Central memory CD8-positive, alpha-beta T cell (primary cell): ENCODE measurements at regions not wholly inside any gene's neighbourhood (a gene's known extent, or its start where the extent isn't known, plus 50 kb on each side); places are given as distances from the start of the nearest gene placed in this dataset.

ENCODE experiments used
- ATAC-seq: fragments of 150-1000 bp; cut with Tn5 transposase; replicated peaks from 2 replicates; pipeline ENCODE4 v1.10.0; 2022; ENCODE audit warnings: mild to moderate bottlenecking, moderate FRiP score, moderate number of reproducible peaks; ENCODE audit not compliant: poor library complexity, severe bottlenecking; ENCODE audit errors: extremely low read depth
- DNase-seq, 2 donors: peaks; one replicate each; pipeline ENCODE4 v3.0.0; 2021; ENCODE audit warnings: low spot score in 2 of 2
- H3K27ac Mint-ChIP-seq: one replicate; pipeline ENCODE4 v1.8.0; 2022; ENCODE audit warnings: low read depth, mild to moderate bottlenecking, moderate library complexity, mixed read lengths
- H3K27me3 Mint-ChIP-seq: one replicate; pipeline ENCODE4 v1.8.0; 2022; ENCODE audit warnings: mixed read lengths
- H3K36me3 Mint-ChIP-seq: one replicate; pipeline ENCODE4 v1.8.0; 2022; ENCODE audit warnings: mild to moderate bottlenecking, moderate library complexity, mixed read lengths; ENCODE audit not compliant: insufficient read depth
- H3K4me1 Mint-ChIP-seq: one replicate; pipeline ENCODE4 v1.8.0; 2022; ENCODE audit warnings: mixed read lengths
- H3K4me3 Mint-ChIP-seq: one replicate; pipeline ENCODE4 v1.8.0; 2022; ENCODE audit warnings: mild to moderate bottlenecking, moderate library complexity, mixed read lengths
- H3K9me3 Mint-ChIP-seq: one replicate; pipeline ENCODE4 v1.8.0; 2022; ENCODE audit warnings: mixed read lengths

DNA sequence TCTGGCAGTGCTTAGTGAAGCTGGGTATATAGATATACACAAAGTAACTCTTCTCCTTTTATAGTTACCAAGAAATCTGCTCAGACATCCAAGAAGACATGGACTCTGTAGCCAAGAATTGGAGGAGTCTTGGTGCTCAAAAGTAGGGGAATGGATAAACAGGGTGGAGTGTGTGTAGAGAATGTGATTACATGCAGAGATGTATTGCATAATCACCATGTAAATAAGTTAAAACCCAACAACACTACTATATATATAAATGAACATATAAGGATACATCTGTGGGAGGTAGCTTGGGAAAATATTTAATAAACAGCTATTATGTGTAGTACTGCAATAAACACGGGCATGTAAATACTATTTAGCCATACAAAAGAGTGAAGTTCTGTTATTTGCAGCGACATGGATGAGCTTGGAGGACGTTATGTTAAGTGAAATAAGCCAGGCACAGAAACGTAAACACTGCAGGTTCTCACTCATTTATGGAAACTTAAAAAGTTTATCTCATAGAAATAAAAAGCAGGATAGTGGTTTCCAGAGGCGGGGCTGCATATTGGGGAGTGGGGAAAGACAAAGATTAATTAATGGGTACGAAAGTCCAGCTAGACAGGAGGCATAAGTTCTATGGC lies 207.5 kb downstream of the TENT4A start:
- Mint-ChIP-seq H3K27ac (no peak overlapping the region), H3K4me3 (no peak overlapping the region), H3K27me3 (peaks cover 5% of the 10 kb centered on the region), H3K36me3 (no peaks in the 10 kb centered on the region), H3K4me1 (no peaks in the 10 kb centered on the region), H3K9me3 (no peaks in the 10 kb centered on the region)
- ATAC-seq = no peak
- DNase-seq = no peak

DNA sequence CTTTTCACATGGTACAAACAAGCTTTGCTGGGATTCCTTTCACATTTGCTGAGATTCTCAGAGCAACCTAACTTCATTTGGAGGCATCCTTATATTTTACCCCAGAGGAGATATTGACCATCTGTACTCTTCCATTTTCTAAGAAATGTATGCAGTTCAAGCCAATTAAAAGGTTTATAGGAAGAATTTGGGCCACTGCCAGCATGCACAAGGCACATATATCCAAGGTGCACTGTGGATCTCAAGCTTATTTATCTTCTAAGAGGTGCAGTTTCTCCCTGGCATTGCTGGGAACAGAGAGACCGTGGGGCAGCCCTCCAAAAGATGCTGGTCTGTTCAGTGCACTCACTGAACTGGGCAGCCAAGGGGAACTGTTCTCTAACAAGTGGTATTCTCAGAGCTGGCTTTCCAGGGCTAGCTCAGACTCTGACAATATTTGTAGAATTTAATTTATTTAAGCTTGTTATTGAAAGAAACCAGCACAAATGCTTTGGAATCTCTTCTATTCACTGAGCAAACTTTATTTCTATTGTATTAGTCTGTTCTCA lies 213.3 kb downstream of the TENT4A start:
- no peak overlapping the region for H3K4me3 Mint-ChIP-seq
- DNase-seq = no peak

DNA sequence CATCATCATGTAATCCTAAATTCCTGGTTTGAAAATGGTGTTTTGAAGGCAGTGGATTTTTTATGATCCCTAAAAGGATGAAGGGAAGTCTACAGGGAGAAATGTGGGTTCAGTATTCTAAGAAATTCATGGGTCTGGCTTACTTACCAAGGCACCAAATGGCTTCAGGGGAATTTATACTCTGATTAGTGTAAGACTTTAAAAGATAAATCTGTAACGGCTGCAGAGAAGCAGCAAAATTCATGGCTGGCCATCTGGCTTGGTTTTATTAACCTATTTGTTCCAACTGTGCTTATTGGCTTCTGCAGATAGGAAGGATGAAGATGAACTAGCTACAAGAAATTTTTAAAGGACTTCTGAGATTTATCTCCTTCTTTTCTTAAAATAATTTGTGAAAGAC lies 222.8 kb downstream of the TENT4A start:
- no peak for ATAC-seq
- Mint-ChIP-seq H3K9me3 (no peaks in the 10 kb centered on the region), H3K27ac (no peak overlapping the region), H3K4me1 (no peaks in the 10 kb centered on the region), H3K36me3 (no peaks in the 10 kb centered on the region), H3K4me3 (no peak overlapping the region), H3K27me3 (peaks cover 28% of the 10 kb centered on the region)
- no peak for DNase-seq

More for the DNA sequence above, 213.3 kb downstream of the TENT4A start:
- Mint-ChIP-seq H3K9me3 (no peaks in the 10 kb centered on the region), H3K4me1 (no peaks in the 10 kb centered on the region), H3K27ac (no peak overlapping the region), H3K36me3 (no peaks in the 10 kb centered on the region), H3K27me3 (no peaks in the 10 kb centered on the region)
- ATAC-seq = no peak

DNA sequence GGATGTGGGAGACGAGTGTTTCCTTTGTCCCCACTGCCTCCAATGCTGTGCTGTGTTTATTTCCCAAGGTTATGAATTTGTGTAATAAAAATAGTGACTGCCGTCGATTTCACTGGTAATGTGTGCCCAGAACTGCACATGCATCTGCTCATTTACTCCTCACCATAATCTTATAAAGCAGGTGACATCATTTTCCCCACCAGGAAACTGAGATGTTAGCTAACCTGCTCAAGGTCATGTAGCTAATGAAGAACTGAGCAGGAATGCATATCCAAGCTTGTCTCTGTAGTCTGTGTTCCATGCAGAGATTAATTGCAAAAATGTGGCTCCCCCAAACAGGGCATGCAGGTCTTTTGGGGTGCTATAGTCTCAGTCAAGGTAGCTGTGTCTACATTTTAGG lies 224.4 kb downstream of the TENT4A start:
- H3K27me3 Mint-ChIP-seq = peaks cover 28% of the 10 kb centered on the region
- H3K4me3 Mint-ChIP-seq = no peak overlapping the region
- no peak for DNase-seq
- no peak for ATAC-seq
- no peaks in the 10 kb centered on the region for H3K36me3 Mint-ChIP-seq
- no peak overlapping the region for H3K27ac Mint-ChIP-seq
- no peaks in the 10 kb centered on the region for H3K4me1 Mint-ChIP-seq
- H3K9me3 Mint-ChIP-seq = no peaks in the 10 kb centered on the region

DNA sequence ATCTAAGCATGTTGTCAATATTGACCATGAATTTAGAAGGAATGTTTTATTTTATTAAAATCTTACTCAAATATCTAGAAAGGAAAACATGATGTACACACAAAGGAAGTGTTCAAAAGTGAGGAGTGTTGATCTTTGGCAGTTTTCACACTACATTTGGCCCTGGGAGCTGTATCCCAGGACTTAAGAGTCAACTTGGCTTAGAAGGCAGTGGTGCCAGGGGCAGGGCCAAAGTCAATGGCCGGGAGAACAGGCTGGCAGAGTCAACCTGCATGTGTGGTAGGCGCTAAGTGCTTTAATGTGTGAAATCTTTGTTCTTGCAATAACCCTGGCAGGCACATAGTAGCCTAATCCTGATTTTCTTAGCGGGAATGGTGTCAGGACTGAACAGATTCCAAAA lies 228.4 kb downstream of the TENT4A start:
- H3K27me3 Mint-ChIP-seq = peaks cover 13% of the 10 kb centered on the region
- no peak overlapping the region for H3K4me3 Mint-ChIP-seq
- no peaks in the 10 kb centered on the region for H3K4me1 Mint-ChIP-seq
- DNase-seq = no peak
- H3K27ac Mint-ChIP-seq = no peak overlapping the region
- H3K36me3 Mint-ChIP-seq = no peaks in the 10 kb centered on the region
- ATAC-seq = no peak
- no peaks in the 10 kb centered on the region for H3K9me3 Mint-ChIP-seq

DNA sequence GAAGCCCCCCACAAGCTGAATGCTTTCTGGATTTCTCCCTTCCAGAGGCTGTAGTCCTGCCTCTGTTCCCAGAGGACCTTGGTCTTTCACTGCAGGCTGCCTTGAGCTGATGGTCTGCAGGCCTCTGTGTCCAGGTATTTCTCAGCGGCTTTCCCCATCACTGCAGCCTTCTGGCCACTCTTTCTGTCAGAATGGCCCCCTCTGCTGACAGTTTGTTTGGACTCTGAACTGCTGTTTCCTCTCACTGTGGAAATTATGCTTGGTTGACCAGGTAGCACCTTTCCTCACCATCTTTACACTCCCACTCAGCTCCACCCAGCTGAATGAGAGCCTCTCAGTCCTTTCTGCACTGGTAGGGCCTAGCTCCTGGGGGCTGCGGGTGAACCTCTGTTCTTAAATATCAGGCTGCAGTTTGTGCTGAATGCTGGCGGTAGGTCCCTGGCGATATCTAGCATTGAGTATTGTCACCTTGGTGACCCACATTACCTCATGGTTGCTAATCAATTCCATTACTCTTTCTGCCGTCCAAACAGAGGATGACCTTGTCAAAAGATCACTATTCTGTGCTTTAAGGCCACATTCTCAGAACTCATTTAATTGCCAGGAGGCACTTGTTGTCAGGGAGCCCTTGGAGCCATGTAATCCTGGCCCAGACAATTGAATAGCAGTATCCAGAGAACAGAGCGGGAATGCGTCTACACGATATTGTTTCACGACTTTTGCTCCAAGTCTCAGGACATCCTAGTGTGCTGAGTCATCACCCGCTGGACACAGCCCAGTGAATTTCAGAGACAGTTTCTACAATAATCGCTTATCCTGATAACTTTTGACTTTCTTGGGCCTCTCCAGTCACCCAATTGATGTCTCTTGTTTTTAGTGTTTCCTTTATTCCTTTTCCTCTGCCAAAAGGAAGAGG lies 230.2 kb downstream of the TENT4A start:
- no peak for ATAC-seq
- no peaks in the 10 kb centered on the region for H3K27me3 Mint-ChIP-seq
- no peaks in the 10 kb centered on the region for H3K36me3 Mint-ChIP-seq

DNA sequence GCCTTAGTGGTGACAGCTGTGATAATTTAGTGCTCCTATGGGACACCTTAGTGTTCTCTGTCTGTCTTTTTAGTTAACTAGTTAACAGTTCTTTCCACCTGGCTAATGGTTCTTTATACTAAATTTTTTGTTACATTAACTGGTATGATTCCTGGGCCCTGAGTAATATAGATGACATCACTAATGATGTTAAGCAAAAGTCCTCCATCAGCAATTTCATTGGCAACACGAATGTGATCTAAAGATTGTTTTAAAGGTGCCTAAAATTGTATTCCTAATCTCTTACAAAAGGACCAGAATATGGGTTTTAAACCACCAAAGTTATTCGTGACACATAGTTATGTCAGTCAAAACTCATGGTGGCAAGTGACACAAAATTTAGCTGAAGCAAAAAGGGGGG lies 235.3 kb downstream of the TENT4A start:
- Mint-ChIP-seq H3K4me3 (no peak overlapping the region), H3K27ac (no peak overlapping the region), H3K36me3 (no peaks in the 10 kb centered on the region), H3K4me1 (no peaks in the 10 kb centered on the region), H3K27me3 (peaks cover 10% of the 10 kb centered on the region), H3K9me3 (no peaks in the 10 kb centered on the region)
- ATAC-seq (no peak), DNase-seq (no peak)

More for the DNA sequence above, 230.2 kb downstream of the TENT4A start:
- DNase-seq = no peak
- H3K9me3 Mint-ChIP-seq = no peaks in the 10 kb centered on the region
- H3K27ac Mint-ChIP-seq = no peak overlapping the region
- H3K4me3 Mint-ChIP-seq = no peak overlapping the region
- H3K4me1 Mint-ChIP-seq = no peaks in the 10 kb centered on the region

DNA sequence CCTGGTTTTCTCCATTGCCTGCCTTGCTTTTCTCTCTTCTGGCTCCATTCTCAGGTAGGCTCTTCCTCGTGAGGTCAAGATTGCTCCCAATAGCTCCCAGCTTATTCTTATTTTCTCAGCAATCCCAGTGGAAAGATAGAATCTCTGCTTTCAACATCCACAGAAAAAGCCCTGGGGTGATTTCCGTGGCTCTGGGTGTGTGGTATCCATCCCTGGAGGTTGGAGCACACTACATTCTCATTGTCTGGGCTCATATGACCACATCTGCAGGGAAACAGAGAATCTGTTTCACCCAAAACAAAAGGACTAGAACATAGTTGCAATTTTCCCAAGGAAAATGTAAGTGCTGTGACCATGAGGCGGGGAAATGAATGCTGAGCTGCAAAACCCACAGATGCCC lies 236.0 kb downstream of the TENT4A start:
- no peak overlapping the region for H3K27ac Mint-ChIP-seq
- DNase-seq = no peak
- H3K36me3 Mint-ChIP-seq = no peaks in the 10 kb centered on the region
- H3K4me3 Mint-ChIP-seq = no peak overlapping the region
- H3K9me3 Mint-ChIP-seq = no peaks in the 10 kb centered on the region
- no peak for ATAC-seq
- H3K4me1 Mint-ChIP-seq = no peaks in the 10 kb centered on the region
- H3K27me3 Mint-ChIP-seq = peaks cover 16% of the 10 kb centered on the region

DNA sequence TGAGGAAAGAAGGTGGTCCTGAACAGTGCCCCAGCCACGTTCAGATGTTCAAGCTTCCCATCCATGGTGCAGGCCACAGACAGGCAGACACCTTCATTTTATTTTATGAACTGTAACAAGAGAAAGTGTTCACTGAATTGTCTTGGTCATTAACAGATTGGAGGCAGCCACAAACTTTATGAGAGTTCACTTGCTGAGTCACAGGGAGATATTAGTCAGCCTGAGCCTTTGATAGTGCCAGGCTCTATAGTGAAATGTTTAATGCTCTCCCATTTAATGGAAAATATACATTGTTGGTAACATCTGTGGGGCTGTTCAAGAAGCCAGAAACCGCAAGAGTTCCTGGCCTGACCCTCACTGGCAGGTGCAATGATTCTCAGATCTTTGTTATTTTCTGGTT lies 237.0 kb downstream of the TENT4A start:
- DNase-seq (no peak), ATAC-seq (no peak)
- Mint-ChIP-seq H3K4me3 (no peak overlapping the region), H3K27ac (no peak overlapping the region), H3K36me3 (no peaks in the 10 kb centered on the region), H3K9me3 (no peaks in the 10 kb centered on the region), H3K4me1 (no peaks in the 10 kb centered on the region), H3K27me3 (peaks cover 26% of the 10 kb centered on the region)

DNA sequence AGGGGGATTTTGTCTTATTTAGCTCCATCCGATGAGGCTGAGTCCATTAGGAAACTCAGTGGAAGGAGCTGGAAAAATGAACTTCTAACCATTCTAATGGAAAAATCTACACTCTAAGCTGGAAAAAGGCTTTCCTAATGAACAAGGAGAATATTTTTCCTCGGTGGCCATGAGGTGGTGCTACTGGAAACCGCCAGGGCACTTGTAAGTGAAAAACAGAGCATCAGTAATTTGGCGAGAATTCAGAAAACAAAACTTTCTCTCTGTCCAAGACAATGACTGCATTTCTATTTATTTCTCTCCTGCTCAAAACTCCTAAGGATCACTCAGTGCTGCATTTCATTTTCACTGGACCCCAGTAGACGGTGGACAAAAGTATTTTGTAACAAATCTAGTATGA lies 237.6 kb downstream of the TENT4A start:
- H3K4me1 Mint-ChIP-seq = no peaks in the 10 kb centered on the region
- H3K27me3 Mint-ChIP-seq = peaks cover 28% of the 10 kb centered on the region
- H3K36me3 Mint-ChIP-seq = no peaks in the 10 kb centered on the region
- H3K4me3 Mint-ChIP-seq = no peak overlapping the region
- H3K9me3 Mint-ChIP-seq = no peaks in the 10 kb centered on the region
- no peak overlapping the region for H3K27ac Mint-ChIP-seq
- no peak for DNase-seq
- no peak for ATAC-seq

DNA sequence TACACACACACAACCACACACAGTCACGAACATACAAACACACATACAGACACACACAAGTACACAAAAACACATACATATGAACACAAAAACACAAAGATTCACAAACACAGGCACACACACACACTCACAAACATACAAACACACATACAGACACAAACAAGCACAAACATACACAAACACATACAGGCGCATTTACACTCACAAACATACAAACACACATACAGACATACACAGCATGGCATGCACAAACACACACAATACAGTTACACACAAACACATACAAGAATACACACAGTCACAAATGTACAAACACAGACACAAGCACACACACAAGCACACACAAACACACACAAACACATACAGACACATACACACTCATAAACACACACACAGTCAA lies 247.9 kb downstream of the TENT4A start:
- ATAC-seq = no peak
- Mint-ChIP-seq H3K27me3 (no peaks in the 10 kb centered on the region), H3K9me3 (peaks cover 5% of the 10 kb centered on the region), H3K4me1 (no peaks in the 10 kb centered on the region), H3K36me3 (peaks cover 2% of the 10 kb centered on the region), H3K4me3 (no peak overlapping the region), H3K27ac (no peak overlapping the region)
- DNase-seq = no peak

DNA sequence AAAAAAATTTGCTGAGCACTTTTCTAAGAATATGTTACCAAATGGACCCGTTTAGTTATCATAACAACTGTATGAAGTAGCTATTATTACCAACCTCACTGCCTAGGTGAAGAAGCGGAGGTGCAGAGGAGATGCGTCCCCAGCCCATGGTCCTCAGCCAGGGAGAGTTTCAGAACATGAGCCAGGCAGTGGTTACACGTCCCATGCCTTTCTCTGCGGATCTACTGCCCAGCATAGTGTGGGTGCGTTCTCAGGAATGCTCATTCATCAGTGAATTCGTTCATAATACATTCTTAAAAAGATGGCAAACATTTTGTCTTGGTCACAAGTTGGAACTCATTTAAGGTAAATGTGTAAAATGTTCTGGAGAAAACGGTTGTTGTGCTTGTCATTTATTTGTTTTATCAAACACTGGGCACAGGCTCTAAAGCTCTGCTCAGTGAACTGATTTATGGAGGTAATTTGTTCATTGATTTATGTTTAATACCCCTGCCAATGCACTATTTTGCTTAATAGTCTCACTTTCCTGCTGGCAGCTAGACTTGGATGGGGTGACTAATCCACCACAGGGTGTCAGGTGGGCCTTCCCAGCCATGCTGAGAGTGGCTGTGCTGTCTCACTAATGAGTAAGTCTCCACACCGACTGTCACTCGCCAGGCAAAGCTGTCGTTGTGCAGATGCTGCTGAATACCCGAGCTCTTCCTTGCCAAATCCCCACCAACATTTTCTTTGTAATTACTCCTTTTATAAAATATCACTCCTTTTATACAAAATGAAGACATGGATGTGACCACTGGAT lies 248.8 kb downstream of the TENT4A start:
- Mint-ChIP-seq H3K27me3 (no peaks in the 10 kb centered on the region), H3K4me1 (no peaks in the 10 kb centered on the region), H3K9me3 (peaks cover 5% of the 10 kb centered on the region), H3K36me3 (no peaks in the 10 kb centered on the region), H3K27ac (no peak overlapping the region), H3K4me3 (no peak overlapping the region)
- DNase-seq = no peak
- no peak for ATAC-seq
